Loucy (cell line): ENCODE measurements at regions not wholly inside any gene's neighbourhood (a gene's known extent, or its start where the extent isn't known, plus 50 kb on each side); places are given as distances from the start of the nearest gene placed in this dataset.

Source experiments
- EZH2phosphoT487 ChIP-seq: fragments of 200-600 bp; IDR thresholded peaks from 2 replicates; pipeline ENCODE4 v1.6.1; 2018; ENCODE audit warnings: antibody characterized with exemption, mild to moderate bottlenecking, moderate library complexity, borderline replicate concordance
- TF ChIP-seq, protein P1 (sequence below): fragments of 200-600 bp; sonication (generic); conservative IDR thresholded peaks from 2 replicates; pipeline ENCODE4 v1.5.1; 2014; ENCODE audit warnings: mild to moderate bottlenecking, antibody characterized with exemption, low read length

DNA sequence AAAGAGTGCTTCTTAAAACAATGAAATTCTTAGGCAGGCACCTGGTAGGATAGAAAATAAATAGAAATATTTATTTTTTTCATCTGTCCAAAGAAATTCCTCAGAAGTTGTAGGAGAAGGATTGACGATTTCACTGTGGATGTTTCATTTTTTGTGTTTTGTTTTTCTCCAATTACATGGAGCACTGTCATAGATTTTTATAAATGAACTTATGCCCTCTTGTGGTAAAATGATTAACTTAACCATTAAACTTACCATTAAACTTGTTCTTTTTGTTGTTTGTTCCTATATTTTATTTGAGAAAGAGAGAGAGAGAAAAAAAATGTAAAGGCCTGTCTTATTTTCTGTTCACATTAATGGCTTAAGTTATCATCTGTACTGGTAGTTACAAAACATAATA lies 339.2 kb downstream of the PRR16 start:
- TF ChIP-seq, protein P1, sequence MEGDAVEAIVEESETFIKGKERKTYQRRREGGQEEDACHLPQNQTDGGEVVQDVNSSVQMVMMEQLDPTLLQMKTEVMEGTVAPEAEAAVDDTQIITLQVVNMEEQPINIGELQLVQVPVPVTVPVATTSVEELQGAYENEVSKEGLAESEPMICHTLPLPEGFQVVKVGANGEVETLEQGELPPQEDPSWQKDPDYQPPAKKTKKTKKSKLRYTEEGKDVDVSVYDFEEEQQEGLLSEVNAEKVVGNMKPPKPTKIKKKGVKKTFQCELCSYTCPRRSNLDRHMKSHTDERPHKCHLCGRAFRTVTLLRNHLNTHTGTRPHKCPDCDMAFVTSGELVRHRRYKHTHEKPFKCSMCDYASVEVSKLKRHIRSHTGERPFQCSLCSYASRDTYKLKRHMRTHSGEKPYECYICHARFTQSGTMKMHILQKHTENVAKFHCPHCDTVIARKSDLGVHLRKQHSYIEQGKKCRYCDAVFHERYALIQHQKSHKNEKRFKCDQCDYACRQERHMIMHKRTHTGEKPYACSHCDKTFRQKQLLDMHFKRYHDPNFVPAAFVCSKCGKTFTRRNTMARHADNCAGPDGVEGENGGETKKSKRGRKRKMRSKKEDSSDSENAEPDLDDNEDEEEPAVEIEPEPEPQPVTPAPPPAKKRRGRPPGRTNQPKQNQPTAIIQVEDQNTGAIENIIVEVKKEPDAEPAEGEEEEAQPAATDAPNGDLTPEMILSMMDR, result peak; percentile 47
- TF ChIP-seq EZH2phosphoT487, result no peak
